Loucy (cell line): ENCODE measurements at regions not wholly inside any gene's neighbourhood (a gene's known extent, or its start where the extent isn't known, plus 50 kb on each side); places are given as distances from the start of the nearest gene placed in this dataset.

Experiments used
- CTCF ChIP-seq: fragments of 200-600 bp; sonication (generic); conservative IDR thresholded peaks from 2 replicates; pipeline ENCODE4 v1.5.1; 2014; ENCODE audit warnings: mild to moderate bottlenecking, antibody characterized with exemption, low read length
- EZH2phosphoT487 ChIP-seq: fragments of 200-600 bp; IDR thresholded peaks from 2 replicates; pipeline ENCODE4 v1.6.1; 2018; ENCODE audit warnings: antibody characterized with exemption, mild to moderate bottlenecking, moderate library complexity, borderline replicate concordance

- no peak for TF ChIP-seq CTCF
- TF ChIP-seq EZH2phosphoT487, result no peak
These were observed 127.6 kb downstream of the FSCB start for GRCh38 chr14:44379292-44379977.
